ENCODE measurements at regions not wholly inside any gene's neighbourhood (a gene's known extent, or its start where the extent isn't known, plus 50 kb on each side); places are given as distances from the start of the nearest gene placed in this dataset.

GRCh38 chr20:40481337-40481736, 207.7 kb downstream of the MAFB start:
- no peak overlapping the region for H3K4me3 Mint-ChIP-seq
- H3K27me3 Mint-ChIP-seq (ENCODE audit: insufficient read depth) = no peaks in the 10 kb centered on the region
- no peak for DNase-seq

GRCh38 chr20:40477805-40478204, 211.2 kb downstream of the MAFB start:
- no peak for DNase-seq
- Mint-ChIP-seq H3K27me3 (ENCODE audit: insufficient read depth) (no peaks in the 10 kb centered on the region), H3K27ac (no peak overlapping the region), H3K36me3 (ENCODE audit: low read depth) (no peaks in the 10 kb centered on the region), H3K4me3 (no peak overlapping the region), H3K9me3 (peaks cover 45% of the 10 kb centered on the region), H3K4me1 (ENCODE audit: low read depth) (no peaks in the 10 kb centered on the region)
- TF ChIP-seq CTCF (IDR thresholded peaks at IDR 0.05) = no peak

More at GRCh38 chr20:40481337-40481736, 207.7 kb downstream of the MAFB start:
- no peak for TF ChIP-seq CTCF (IDR thresholded peaks at IDR 0.05)
- Mint-ChIP-seq H3K36me3 (ENCODE audit: low read depth) (no peaks in the 10 kb centered on the region), H3K27ac (no peak overlapping the region), H3K9me3 (peaks cover 30% of the 10 kb centered on the region), H3K4me1 (ENCODE audit: low read depth) (no peaks in the 10 kb centered on the region)

- no peak for TF ChIP-seq CTCF (IDR thresholded peaks at IDR 0.05)
- Mint-ChIP-seq H3K4me1 (ENCODE audit: low read depth) (no peaks in the 10 kb centered on the region), H3K27me3 (ENCODE audit: insufficient read depth) (no peaks in the 10 kb centered on the region), H3K4me3 (no peak overlapping the region), H3K9me3 (peaks cover 45% of the 10 kb centered on the region), H3K36me3 (ENCODE audit: low read depth) (no peaks in the 10 kb centered on the region), H3K27ac (no peak overlapping the region)
- DNase-seq = no peak
Measured at GRCh38 chr20:40476461-40476860, 212.6 kb downstream of the MAFB start.

GRCh38 chr20:40472905-40473304, 216.1 kb downstream of the MAFB start:
- no peak for TF ChIP-seq CTCF (IDR thresholded peaks at IDR 0.05)
- Mint-ChIP-seq H3K27me3 (ENCODE audit: insufficient read depth) (no peaks in the 10 kb centered on the region), H3K4me3 (no peak overlapping the region), H3K4me1 (ENCODE audit: low read depth) (no peaks in the 10 kb centered on the region), H3K27ac (no peak overlapping the region), H3K9me3 (peaks cover 51% of the 10 kb centered on the region), H3K36me3 (ENCODE audit: low read depth) (no peaks in the 10 kb centered on the region)
- DNase-seq = no peak

GRCh38 chr20:40471261-40471629, 217.8 kb downstream of the MAFB start:
- no peak overlapping the region for H3K4me3 Mint-ChIP-seq
- DNase-seq = no peak
- H3K36me3 Mint-ChIP-seq (ENCODE audit: low read depth) = no peaks in the 10 kb centered on the region
- no peak overlapping the region for H3K27ac Mint-ChIP-seq
- H3K27me3 Mint-ChIP-seq (ENCODE audit: insufficient read depth) = no peaks in the 10 kb centered on the region; the same call in 1 of the 2 replicates
- peaks cover 53% of the 10 kb centered on the region for H3K9me3 Mint-ChIP-seq
- H3K4me1 Mint-ChIP-seq (ENCODE audit: low read depth) = no peaks in the 10 kb centered on the region
- TF ChIP-seq CTCF (IDR thresholded peaks at IDR 0.05) = no peak
